Neural cell (in vitro differentiated cells): ENCODE measurements at regions not wholly inside any gene's neighbourhood (a gene's known extent, or its start where the extent isn't known, plus 50 kb on each side); places are given as distances from the start of the nearest gene placed in this dataset.

Experiments
- H2AFZ ChIP-seq: fragments of 200-600, 300-800 bp; sonication (generic), shearing (Covaris generic); 2 replicates; pipeline ENCODE4 v1.6.0; 2014; ENCODE audit warnings: low read depth, mild to moderate bottlenecking, antibody characterized with exemption, low read length, moderate library complexity
- H3F3A ChIP-seq: fragments of 200-600 bp; shearing (Covaris generic); 2 replicates; pipeline ENCODE4 v1.6.1; 2016; ENCODE audit warnings: mild to moderate bottlenecking, moderate library complexity, mixed read lengths, antibody characterized with exemption, low read length; ENCODE audit not compliant: insufficient read depth, poor library complexity, severe bottlenecking
- H3K27ac ChIP-seq: fragments of 200-600, 300-800 bp; sonication (generic), shearing (Covaris generic); 2 replicates; pipeline ENCODE4 v1.5.1; 2014; ENCODE audit warnings: mild to moderate bottlenecking, low read length, moderate library complexity
- H3K27me3 ChIP-seq: fragments of 300-800, 200-600 bp; sonication (generic), shearing (Covaris generic); 2 replicates; pipeline ENCODE4 v1.6.0; 2014; ENCODE audit warnings: mild to moderate bottlenecking, low read depth, low read length, moderate library complexity; ENCODE audit not compliant: insufficient read depth
- H3K36me3 ChIP-seq: fragments of 300-800, 200-600 bp; sonication (generic), shearing (Covaris generic); 2 replicates; pipeline ENCODE4 v1.5.1; 2014; ENCODE audit warnings: mild to moderate bottlenecking, antibody characterized with exemption, low read length, moderate library complexity; ENCODE audit not compliant: insufficient read depth
- H3K4me2 ChIP-seq: fragments of 300-800, 200-600 bp; sonication (generic), shearing (Covaris generic); 2 replicates; pipeline ENCODE4 v1.6.0; 2014; ENCODE audit warnings: mild to moderate bottlenecking, low read length
- H3K4me3 ChIP-seq: fragments of 300-800, 200-600 bp; sonication (generic), shearing (Covaris generic); 2 replicates; pipeline ENCODE4 v1.5.1; 2014; ENCODE audit warnings: mild to moderate bottlenecking, low read length, moderate library complexity
- H3K79me2 ChIP-seq: fragments of 200-600 bp; shearing (Covaris generic); replicated peaks from 2 replicates; pipeline ENCODE4 v1.6.0; 2014; ENCODE audit warnings: mild to moderate bottlenecking, low read length, moderate library complexity; ENCODE audit not compliant: insufficient read depth
- H3K9ac ChIP-seq: fragments of 300-800, 200-600 bp; sonication (generic), shearing (Covaris generic); 2 replicates; pipeline ENCODE4 v1.6.1; 2016; ENCODE audit warnings: mild to moderate bottlenecking, low read length, mixed read lengths
- H3K9me2 ChIP-seq: fragments of 200-600 bp; shearing (Covaris generic); 2 replicates; pipeline ENCODE4 v1.6.1; 2016; ENCODE audit warnings: mild to moderate bottlenecking, low read length, mixed read lengths; ENCODE audit not compliant: insufficient read depth
- H3K9me3 ChIP-seq: fragments of 200-600, 300-800 bp; sonication (generic), shearing (Covaris generic); 2 replicates; pipeline ENCODE4 v1.6.1; 2016; ENCODE audit warnings: mild to moderate bottlenecking, mixed run types, low read length, moderate library complexity, mixed read lengths
- H4K20me1 ChIP-seq: fragments of 200-600 bp; shearing (Covaris generic); 2 replicates; pipeline ENCODE4 v1.6.1; 2016; ENCODE audit warnings: mild to moderate bottlenecking, mixed run types; ENCODE audit not compliant: insufficient read depth
- EP300 ChIP-seq: fragments of 450-650 bp; conservative IDR thresholded peaks from 2 replicates; pipeline ENCODE4 v1.6.1; 2014; ENCODE audit warnings: antibody characterized with exemption, mild to moderate bottlenecking, moderate library complexity; ENCODE audit not compliant: poor library complexity, severe bottlenecking
- EZH2 ChIP-seq: fragments of 200-600, 300-800 bp; shearing (Covaris generic), sonication (generic); IDR thresholded peaks from 2 replicates; pipeline ENCODE4 v1.6.1; 2014; ENCODE audit warnings: antibody characterized with exemption, low read length, borderline replicate concordance, mild to moderate bottlenecking; ENCODE audit not compliant: insufficient read depth, poor library complexity, severe bottlenecking
- MXI1 ChIP-seq: fragments of 450-650 bp; conservative IDR thresholded peaks from 2 replicates; pipeline ENCODE4 v1.6.1; 2014; ENCODE audit warnings: antibody characterized with exemption, mild to moderate bottlenecking; ENCODE audit not compliant: poor library complexity, severe bottlenecking
- POLR2AphosphoS5 ChIP-seq: IDR thresholded peaks from 2 replicates; pipeline ENCODE4 v1.6.1; 2012
- RAD21 ChIP-seq: fragments of 450-650 bp; conservative IDR thresholded peaks from 2 replicates; pipeline ENCODE4 v1.6.1; 2014; ENCODE audit warnings: antibody characterized with exemption, mild to moderate bottlenecking, moderate library complexity
- REST ChIP-seq: IDR thresholded peaks from 2 replicates; pipeline ENCODE4 v1.6.1; 2012; ENCODE audit warnings: borderline replicate concordance
- SMC3 ChIP-seq: fragments of 450-650 bp; conservative IDR thresholded peaks from 2 replicates; pipeline ENCODE4 v1.6.1; 2014; ENCODE audit warnings: antibody characterized with exemption, mild to moderate bottlenecking, moderate library complexity; ENCODE audit not compliant: poor library complexity
- TAF1 ChIP-seq: IDR thresholded peaks from 2 replicates; pipeline ENCODE4 v1.6.1; 2012; ENCODE audit warnings: low read depth
- TF ChIP-seq, protein P1 (sequence below): fragments of 450-650 bp; IDR thresholded peaks from 2 replicates; pipeline ENCODE4 v1.5.1; 2014; ENCODE audit warnings: antibody characterized with exemption, mild to moderate bottlenecking, moderate library complexity; ENCODE audit not compliant: poor library complexity, severe bottlenecking

GRCh38 chr5:71974622-71975021 lies 132.7 kb upstream of the MAP1B start:
- no peak for TF ChIP-seq MXI1
- TF ChIP-seq, protein P1, sequence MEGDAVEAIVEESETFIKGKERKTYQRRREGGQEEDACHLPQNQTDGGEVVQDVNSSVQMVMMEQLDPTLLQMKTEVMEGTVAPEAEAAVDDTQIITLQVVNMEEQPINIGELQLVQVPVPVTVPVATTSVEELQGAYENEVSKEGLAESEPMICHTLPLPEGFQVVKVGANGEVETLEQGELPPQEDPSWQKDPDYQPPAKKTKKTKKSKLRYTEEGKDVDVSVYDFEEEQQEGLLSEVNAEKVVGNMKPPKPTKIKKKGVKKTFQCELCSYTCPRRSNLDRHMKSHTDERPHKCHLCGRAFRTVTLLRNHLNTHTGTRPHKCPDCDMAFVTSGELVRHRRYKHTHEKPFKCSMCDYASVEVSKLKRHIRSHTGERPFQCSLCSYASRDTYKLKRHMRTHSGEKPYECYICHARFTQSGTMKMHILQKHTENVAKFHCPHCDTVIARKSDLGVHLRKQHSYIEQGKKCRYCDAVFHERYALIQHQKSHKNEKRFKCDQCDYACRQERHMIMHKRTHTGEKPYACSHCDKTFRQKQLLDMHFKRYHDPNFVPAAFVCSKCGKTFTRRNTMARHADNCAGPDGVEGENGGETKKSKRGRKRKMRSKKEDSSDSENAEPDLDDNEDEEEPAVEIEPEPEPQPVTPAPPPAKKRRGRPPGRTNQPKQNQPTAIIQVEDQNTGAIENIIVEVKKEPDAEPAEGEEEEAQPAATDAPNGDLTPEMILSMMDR, result no peak
- TF ChIP-seq EZH2, result no peak
- TF ChIP-seq EP300, result no peak
- TF ChIP-seq TAF1, result no peak
- no peak for TF ChIP-seq SMC3
- no peak for TF ChIP-seq RAD21
- no peak for TF ChIP-seq REST
- no peak for TF ChIP-seq POLR2AphosphoS5
- no peaks in the 10 kb centered on the region for H3K27me3 ChIP-seq
- no peaks in the 10 kb centered on the region for H4K20me1 ChIP-seq
- no peaks in the 10 kb centered on the region for H3K79me2 ChIP-seq
- H3K27ac ChIP-seq, result no peak overlapping the region
- no peak overlapping the region for H3K4me2 ChIP-seq
- H3K9me3 ChIP-seq, result no peaks in the 10 kb centered on the region
- no peak overlapping the region for H2AFZ ChIP-seq
- H3K36me3 ChIP-seq, result no peaks in the 10 kb centered on the region
- no peak overlapping the region for H3K9ac ChIP-seq
- no peaks in the 10 kb centered on the region for H3F3A ChIP-seq
- H3K4me3 ChIP-seq, result no peak overlapping the region
- no peaks in the 10 kb centered on the region for H3K9me2 ChIP-seq

DNA sequence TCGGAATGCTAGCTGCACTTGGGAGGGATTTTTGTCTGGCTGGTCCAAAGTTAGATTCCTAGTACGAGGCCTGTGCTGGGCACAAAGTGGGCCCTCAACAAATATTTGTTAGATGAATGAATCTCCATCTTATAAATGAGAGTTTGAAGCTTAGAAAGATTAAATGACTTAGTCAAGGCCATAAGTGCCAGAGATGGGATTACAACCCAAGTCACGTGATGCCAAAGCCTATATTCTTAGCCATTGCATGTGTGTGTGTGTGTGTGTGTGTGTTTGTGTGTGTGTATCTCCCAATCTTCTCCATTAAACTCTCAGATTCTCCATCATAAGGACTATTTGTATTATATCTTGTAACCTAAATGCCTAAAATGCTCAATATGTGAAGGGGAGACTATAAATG lies 130.8 kb upstream of the MAP1B start:
- no peaks in the 10 kb centered on the region for H3K9me3 ChIP-seq
- H3K9me2 ChIP-seq, result no peaks in the 10 kb centered on the region
- no peaks in the 10 kb centered on the region for H3K36me3 ChIP-seq
- H3K27me3 ChIP-seq, result no peaks in the 10 kb centered on the region
- no peaks in the 10 kb centered on the region for H3F3A ChIP-seq
- no peak overlapping the region for H3K9ac ChIP-seq
- TF ChIP-seq REST (no peak), MXI1 (no peak)
- no peaks in the 10 kb centered on the region for H3K79me2 ChIP-seq
- H3K27ac ChIP-seq, result no peak overlapping the region
- H3K4me2 ChIP-seq, result no peak overlapping the region
- H2AFZ ChIP-seq, result no peak overlapping the region
- no peaks in the 10 kb centered on the region for H4K20me1 ChIP-seq
- H3K4me3 ChIP-seq, result no peak overlapping the region
